Right cardiac atrium (tissue), 5 donors: ENCODE measurements at regions not wholly inside any gene's neighbourhood (a gene's known extent, or its start where the extent isn't known, plus 50 kb on each side); places are given as distances from the start of the nearest gene placed in this dataset.
"Not testable (repeated sequence)": the region's sequence is repeated elsewhere in the genome, so short reads cannot be mapped to it uniquely, and the experiment has no call there.

Experiments
- ATAC-seq, 2 donors: fragments of 200-7000 bp; cut with Tn5 transposase; one replicate each; pipeline versions ENCODE4 v1.8.0 to v1.9.1; 2020; ENCODE audit warnings: moderate library complexity in 2 of 2, mild to moderate bottlenecking in 1 of 2
- DNase-seq, 3 donors: peaks; one replicate each; pipeline ENCODE4 v3.0.0-alpha.2; 2020
- H3K27ac ChIP-seq: one replicate; pipeline ENCODE4 v1.5.1; 2013; ENCODE audit warnings: mild to moderate bottlenecking, low read length, control low read depth, moderate library complexity
- H3K27me3 ChIP-seq: one replicate; pipeline ENCODE4 v1.6.1; 2013; ENCODE audit not compliant: control insufficient read depth, insufficient read depth
- H3K4me1 ChIP-seq: one replicate; pipeline ENCODE4 v1.6.1; 2013; ENCODE audit warnings: low read length; ENCODE audit not compliant: control insufficient read depth, insufficient read depth
- H3K4me3 ChIP-seq: one replicate; pipeline ENCODE4 v1.5.1; 2013; ENCODE audit warnings: low read length, control low read depth
- H3K9me3 ChIP-seq: one replicate; pipeline ENCODE4 v1.6.1; 2013; ENCODE audit warnings: low read length; ENCODE audit not compliant: control insufficient read depth
- WGBS: extraction: QIAGEN DNeasy Blood & Tissue Kit; methylation state at CpG from one replicate; pipeline ENCODE4 v1.1.7; 2013; 5-methylcytosine and 5-hydroxymethylcytosine counted together
- intact Hi-C, 4 donors: fragments of 100-400 bp; cut with DNase I; formaldehyde crosslinking; loops; one replicate each; pipeline versions ENCODE4 v1.11.0 to v1.14.0; 2022 to 2023
- donor health status: healthy with polysubstance abuse.
- donor health status: DM: no; HTN: yes; CAD: no.
- donor health status: DM: no; HTN: no; CAD: no.
- donor health status: DM: no; HTN: yes; CAD: no; lungs with severe emphysema.
- donor health status: DM: yes; HTN: yes; CAD: no.

GRCh38 chrY:11156846-11157245 is 1544.2 kb upstream of the USP9Y start:
- H3K27ac ChIP-seq, H3K27me3 ChIP-seq, intact Hi-C loops, H3K4me1 ChIP-seq, H3K4me3 ChIP-seq, ATAC-seq, H3K9me3 ChIP-seq, DNase-seq: not testable (repeated sequence)
- 73% methylated on average over 10 of the region's 11 CpGs for WGBS

GRCh38 chrY:11177033-11177432 is 1524.0 kb upstream of the USP9Y start:
- ATAC-seq, H3K9me3 ChIP-seq, H3K4me3 ChIP-seq, H3K27ac ChIP-seq, H3K4me1 ChIP-seq, intact Hi-C loops, DNase-seq, H3K27me3 ChIP-seq: not testable (repeated sequence)
- WGBS = 68% methylated on average over 5 of the region's 5 CpGs

GRCh38 chrY:11201133-11201532 is 1499.9 kb upstream of the USP9Y start:
- WGBS = 67% methylated on average over 6 of the region's 6 CpGs
- H3K4me1 ChIP-seq, intact Hi-C loops, H3K4me3 ChIP-seq, DNase-seq, H3K27ac ChIP-seq, ATAC-seq, H3K27me3 ChIP-seq, H3K9me3 ChIP-seq: not testable (repeated sequence)

GRCh38 chrY:11214851-11215250 is 1486.2 kb upstream of the USP9Y start:
- H3K4me3 ChIP-seq = peak overlapping the region; percentile 42
- H3K9me3 ChIP-seq, H3K27me3 ChIP-seq, DNase-seq, ATAC-seq, intact Hi-C loops, H3K4me1 ChIP-seq: not testable (repeated sequence)
- H3K27ac ChIP-seq = peak overlapping the region; percentile 37
- WGBS = 46% methylated on average over 20 of the region's 20 CpGs
